Fibroblast of lung (primary cell): ENCODE measurements at regions not wholly inside any gene's neighbourhood (a gene's known extent, or its start where the extent isn't known, plus 50 kb on each side); places are given as distances from the start of the nearest gene placed in this dataset.

ENCODE experiments used
- EZH2 ChIP-seq: IDR thresholded peaks from 2 replicates; pipeline ENCODE4 v1.5.1; 2012; ENCODE audit warnings: low read length, control low read depth, mild to moderate bottlenecking; ENCODE audit errors: missing control alignments
- TF ChIP-seq, protein P1 (sequence below), 2 donors: IDR thresholded peaks in 1 of 2; conservative IDR thresholded peaks in 1 of 2; 1 replicate in 1 of 2; 2 replicates in 1 of 2; pipeline ENCODE4 v1.5.1; 2011 to 2012; ENCODE audit warnings: low read length in 2 of 2, control low read depth in 1 of 2, inconsistent platforms in 1 of 2, low read depth in 1 of 2, mild to moderate bottlenecking in 1 of 2

DNA sequence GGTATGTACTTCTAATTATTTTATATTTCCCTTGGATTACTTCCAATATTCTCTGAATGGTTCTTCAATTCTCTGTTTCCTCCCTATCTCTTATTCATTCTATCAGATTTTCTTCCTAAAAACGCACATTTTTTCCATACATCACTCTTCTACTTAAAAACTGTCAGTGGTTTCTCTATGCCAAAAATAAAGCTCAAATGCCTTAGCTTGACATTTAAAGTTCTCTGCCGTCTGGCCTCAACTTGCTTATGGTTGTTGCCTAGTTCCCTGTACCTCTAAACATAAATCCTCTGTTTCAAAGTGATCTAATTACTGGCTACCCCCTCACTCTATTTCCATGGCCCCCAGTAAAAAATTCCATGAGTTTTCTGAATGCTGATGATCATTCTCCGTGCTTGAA lies 671.0 kb upstream of the ADGRL2 start:
- TF ChIP-seq, protein P1, sequence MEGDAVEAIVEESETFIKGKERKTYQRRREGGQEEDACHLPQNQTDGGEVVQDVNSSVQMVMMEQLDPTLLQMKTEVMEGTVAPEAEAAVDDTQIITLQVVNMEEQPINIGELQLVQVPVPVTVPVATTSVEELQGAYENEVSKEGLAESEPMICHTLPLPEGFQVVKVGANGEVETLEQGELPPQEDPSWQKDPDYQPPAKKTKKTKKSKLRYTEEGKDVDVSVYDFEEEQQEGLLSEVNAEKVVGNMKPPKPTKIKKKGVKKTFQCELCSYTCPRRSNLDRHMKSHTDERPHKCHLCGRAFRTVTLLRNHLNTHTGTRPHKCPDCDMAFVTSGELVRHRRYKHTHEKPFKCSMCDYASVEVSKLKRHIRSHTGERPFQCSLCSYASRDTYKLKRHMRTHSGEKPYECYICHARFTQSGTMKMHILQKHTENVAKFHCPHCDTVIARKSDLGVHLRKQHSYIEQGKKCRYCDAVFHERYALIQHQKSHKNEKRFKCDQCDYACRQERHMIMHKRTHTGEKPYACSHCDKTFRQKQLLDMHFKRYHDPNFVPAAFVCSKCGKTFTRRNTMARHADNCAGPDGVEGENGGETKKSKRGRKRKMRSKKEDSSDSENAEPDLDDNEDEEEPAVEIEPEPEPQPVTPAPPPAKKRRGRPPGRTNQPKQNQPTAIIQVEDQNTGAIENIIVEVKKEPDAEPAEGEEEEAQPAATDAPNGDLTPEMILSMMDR (conservative IDR thresholded peaks at IDR 0.05 in 1 of 2, IDR thresholded peaks at IDR 0.05 in 1 of 2; ENCODE audit: low read depth in 1 of 2, low read length in 2 of 2), result no peak
- no peak for TF ChIP-seq EZH2
